Prostate gland (tissue), 2 donors: ENCODE measurements at regions not wholly inside any gene's neighbourhood (a gene's known extent, or its start where the extent isn't known, plus 50 kb on each side); places are given as distances from the start of the nearest gene placed in this dataset.

ENCODE experiments used
- DNase-seq: peaks from one replicate; pipeline ENCODE4 v3.0.0-alpha.2; 2019; ENCODE audit warnings: low spot score
- H3K27ac ChIP-seq, 2 donors: fragments of 200-600 bp; sonication (generic); 2 replicates each; pipeline ENCODE4 v1.5.1; 2017 to 2019
- H3K27me3 ChIP-seq: fragments of 200-600 bp; sonication (generic); replicated peaks from 2 replicates; pipeline ENCODE4 v1.5.1; 2019; ENCODE audit not compliant: insufficient read depth
- H3K36me3 ChIP-seq, 2 donors: fragments of 200-600 bp; sonication (generic); 1 replicate in 1 of 2; 2 replicates in 1 of 2; pipeline versions ENCODE4 v1.5.1 to v1.8.1; 2017 to 2019
- H3K4me1 ChIP-seq: fragments of 200-600 bp; sonication (generic); replicated peaks from 2 replicates; pipeline ENCODE4 v1.5.1; 2019
- H3K4me3 ChIP-seq, 2 donors: fragments of 200-600 bp; sonication (generic); 2 replicates each; pipeline ENCODE4 v1.5.1; 2017 to 2019
- H3K9me3 ChIP-seq: fragments of 200-600 bp; sonication (generic); 2 replicates; pipeline ENCODE4 v1.5.1; 2017
- CTCF ChIP-seq, 4 experiments: fragments of 200-600 bp in 2 of 4; fragments of 450-650 bp in 2 of 4; sonication (generic) in 2 of 4; IDR thresholded peaks; 1 replicate in 3 of 4; 2 replicates in 1 of 4; pipeline ENCODE4 v1.5.1; 2016 to 2019; ENCODE audit warnings: antibody characterized with exemption in 4 of 4, mild to moderate bottlenecking in 2 of 4, moderate library complexity in 2 of 4
- POLR2A ChIP-seq: fragments of 450-650 bp; IDR thresholded peaks from one replicate; pipeline ENCODE4 v1.6.1; 2016; ENCODE audit warnings: antibody characterized with exemption, mild to moderate bottlenecking
- POLR2AphosphoS5 ChIP-seq: sonication (generic); formaldehyde crosslinking; IDR thresholded peaks from one replicate; pipeline ENCODE4 v1.6.1; 2017; ENCODE audit warnings: antibody characterized with exemption
- WGBS: methylation state at CpG from one replicate; pipeline ENCODE4 v1.1.5; 2018; 5-methylcytosine and 5-hydroxymethylcytosine counted together
- intact Hi-C: fragments of 100-400 bp; cut with DNase I; formaldehyde crosslinking; loops from one replicate; pipeline ENCODE4 v1.14.2; 2022

GRCh38 chr22:48584170-48584569, 1243.5 kb downstream of the BRD1 start:
- no peaks in the 10 kb centered on the region for H3K9me3 ChIP-seq
- no peaks in the 10 kb centered on the region for H3K4me1 ChIP-seq
- intact Hi-C loops, result no loop called here
- H3K36me3 ChIP-seq, result no peaks in the 10 kb centered on the region
- no peaks in the 10 kb centered on the region for H3K27me3 ChIP-seq
- TF ChIP-seq CTCF (IDR thresholded peaks at IDR 0.05), result no peak
- no peak for TF ChIP-seq POLR2A
- no peak for TF ChIP-seq POLR2AphosphoS5
- no peak overlapping the region for H3K27ac ChIP-seq
- DNase-seq, result no peak
- WGBS, result 93% methylated on average over 3 of the region's 3 CpGs
- no peak overlapping the region for H3K4me3 ChIP-seq

- no peak overlapping the region for H3K4me3 ChIP-seq
- no peaks in the 10 kb centered on the region for H3K4me1 ChIP-seq
- H3K27me3 ChIP-seq, result no peaks in the 10 kb centered on the region
- no peak overlapping the region for H3K27ac ChIP-seq
- WGBS, result 80% methylated on average over 20 of the region's 20 CpGs
- no peaks in the 10 kb centered on the region for H3K36me3 ChIP-seq
- no peaks in the 10 kb centered on the region for H3K9me3 ChIP-seq
- intact Hi-C loops, result no loop called here
- TF ChIP-seq POLR2AphosphoS5 (no peak), CTCF (IDR thresholded peaks at IDR 0.05) (no peak), POLR2A (no peak)
- DNase-seq, result no peak
Observed at GRCh38 chr22:48581796-48582469, 1245.7 kb downstream of the BRD1 start.

GRCh38 chr22:48581205-48581766, 1246.4 kb downstream of the BRD1 start:
- Histone ChIP-seq H3K36me3 (no peaks in the 10 kb centered on the region), H3K4me1 (no peaks in the 10 kb centered on the region), H3K9me3 (no peaks in the 10 kb centered on the region), H3K27me3 (no peaks in the 10 kb centered on the region), H3K27ac (no peak overlapping the region), H3K4me3 (no peak overlapping the region)
- TF ChIP-seq POLR2AphosphoS5 (no peak), CTCF (IDR thresholded peaks at IDR 0.05) (no peak), POLR2A (no peak)
- 87% methylated on average over 23 of the region's 23 CpGs for WGBS
- no peak for DNase-seq
- intact Hi-C loops, result no loop called here

GRCh38 chr22:48580481-48580970, 1247.1 kb downstream of the BRD1 start:
- WGBS, result 75% methylated on average over 13 of the region's 13 CpGs
- H3K4me1 ChIP-seq, result no peaks in the 10 kb centered on the region
- H3K4me3 ChIP-seq, result no peak overlapping the region
- DNase-seq, result no peak
- H3K27ac ChIP-seq, result no peak overlapping the region
- no peaks in the 10 kb centered on the region for H3K36me3 ChIP-seq
- no peaks in the 10 kb centered on the region for H3K9me3 ChIP-seq
- H3K27me3 ChIP-seq, result no peaks in the 10 kb centered on the region
- intact Hi-C loops, result no loop called here
- TF ChIP-seq POLR2A, result no peak
- TF ChIP-seq CTCF (IDR thresholded peaks at IDR 0.05), result no peak
- TF ChIP-seq POLR2AphosphoS5, result no peak

- 76% methylated on average over 22 of the region's 22 CpGs for WGBS
- Histone ChIP-seq H3K4me3 (no peak overlapping the region), H3K27ac (no peak overlapping the region), H3K27me3 (no peaks in the 10 kb centered on the region), H3K4me1 (no peaks in the 10 kb centered on the region), H3K9me3 (no peaks in the 10 kb centered on the region), H3K36me3 (no peaks in the 10 kb centered on the region)
- TF ChIP-seq CTCF (IDR thresholded peaks at IDR 0.05) (no peak), POLR2A (no peak), POLR2AphosphoS5 (no peak)
- intact Hi-C loops, result loop anchor here (5.0 to 10.0 kb wide), 2 partner anchors 727 to 1055 kb away; no protein-coding TSS in a partner anchor
- no peak for DNase-seq
Observed at GRCh38 chr22:48579928-48580309, 1247.8 kb downstream of the BRD1 start.
